ENCODE measurements at regions not wholly inside any gene's neighbourhood (a gene's known extent, or its start where the extent isn't known, plus 50 kb on each side); places are given as distances from the start of the nearest gene placed in this dataset.

GRCh38 chr3:26438325-26438940 lies 184.1 kb upstream of the LRRC3B start:
- H3K79me2 ChIP-seq (replicated peaks; ENCODE audit: insufficient read depth, low read length), result no peaks in the 10 kb centered on the region
- H3K36me3 ChIP-seq (ENCODE audit: insufficient read depth, low read length), result no peaks in the 10 kb centered on the region
- no peak overlapping the region for H2AFZ ChIP-seq (ENCODE audit: low read depth, low read length)
- no peaks in the 10 kb centered on the region for H3K9me3 ChIP-seq (ENCODE audit: low read length)
- H3K4me3 ChIP-seq (ENCODE audit: low read length), result no peak overlapping the region
- no peak for TF ChIP-seq REST (IDR thresholded peaks at IDR 0.05; ENCODE audit: borderline replicate concordance)
- no peak for TF ChIP-seq RAD21 (conservative IDR thresholded peaks at IDR 0.05)
- no peak for TF ChIP-seq CTCF (IDR thresholded peaks at IDR 0.05; ENCODE audit: poor library complexity, severe bottlenecking)
- TF ChIP-seq SMC3 (conservative IDR thresholded peaks at IDR 0.05; ENCODE audit: poor library complexity), result no peak
- no peak for TF ChIP-seq EP300 (conservative IDR thresholded peaks at IDR 0.05; ENCODE audit: poor library complexity, severe bottlenecking)
- no peak for TF ChIP-seq EZH2 (IDR thresholded peaks at IDR 0.05; ENCODE audit: borderline replicate concordance, insufficient read depth, low read length, poor library complexity, severe bottlenecking)
- TF ChIP-seq POLR2AphosphoS5 (IDR thresholded peaks at IDR 0.05), result no peak
- TF ChIP-seq MXI1 (conservative IDR thresholded peaks at IDR 0.05; ENCODE audit: poor library complexity, severe bottlenecking), result no peak
- TF ChIP-seq TAF1 (IDR thresholded peaks at IDR 0.05; ENCODE audit: low read depth), result no peak
- H3F3A ChIP-seq (ENCODE audit: insufficient read depth, low read length, poor library complexity, severe bottlenecking), result no peaks in the 10 kb centered on the region
- no peaks in the 10 kb centered on the region for H3K9me2 ChIP-seq (ENCODE audit: insufficient read depth, low read length)
- no peak overlapping the region for H3K9ac ChIP-seq (ENCODE audit: low read length)
- no peaks in the 10 kb centered on the region for H4K20me1 ChIP-seq (ENCODE audit: insufficient read depth)
- H3K27me3 ChIP-seq (ENCODE audit: insufficient read depth, low read depth, low read length), result no peaks in the 10 kb centered on the region
- H3K27ac ChIP-seq (ENCODE audit: low read length), result no peak overlapping the region
- no peak overlapping the region for H3K4me2 ChIP-seq (ENCODE audit: low read length)

- H3K27me3 ChIP-seq (ENCODE audit: insufficient read depth, low read depth, low read length), result no peaks in the 10 kb centered on the region
- H3K4me3 ChIP-seq (ENCODE audit: low read length), result no peak overlapping the region
- H3F3A ChIP-seq (ENCODE audit: insufficient read depth, low read length, poor library complexity, severe bottlenecking), result no peaks in the 10 kb centered on the region
- no peak overlapping the region for H3K4me2 ChIP-seq (ENCODE audit: low read length)
- no peak for TF ChIP-seq EZH2 (IDR thresholded peaks at IDR 0.05; ENCODE audit: borderline replicate concordance, insufficient read depth, low read length, poor library complexity, severe bottlenecking)
- TF ChIP-seq MXI1 (conservative IDR thresholded peaks at IDR 0.05; ENCODE audit: poor library complexity, severe bottlenecking), result no peak
- TF ChIP-seq REST (IDR thresholded peaks at IDR 0.05; ENCODE audit: borderline replicate concordance), result no peak
- TF ChIP-seq POLR2AphosphoS5 (IDR thresholded peaks at IDR 0.05), result no peak
- TF ChIP-seq TAF1 (IDR thresholded peaks at IDR 0.05; ENCODE audit: low read depth), result no peak
- no peak for TF ChIP-seq SMC3 (conservative IDR thresholded peaks at IDR 0.05; ENCODE audit: poor library complexity)
- no peak for TF ChIP-seq EP300 (conservative IDR thresholded peaks at IDR 0.05; ENCODE audit: poor library complexity, severe bottlenecking)
- no peak for TF ChIP-seq CTCF (IDR thresholded peaks at IDR 0.05; ENCODE audit: poor library complexity, severe bottlenecking)
- no peak for TF ChIP-seq RAD21 (conservative IDR thresholded peaks at IDR 0.05)
- H3K9me2 ChIP-seq (ENCODE audit: insufficient read depth, low read length), result no peaks in the 10 kb centered on the region
- no peaks in the 10 kb centered on the region for H3K36me3 ChIP-seq (ENCODE audit: insufficient read depth, low read length)
- no peaks in the 10 kb centered on the region for H4K20me1 ChIP-seq (ENCODE audit: insufficient read depth)
- H3K79me2 ChIP-seq (replicated peaks; ENCODE audit: insufficient read depth, low read length), result no peaks in the 10 kb centered on the region
- H3K9me3 ChIP-seq (ENCODE audit: low read length), result no peaks in the 10 kb centered on the region
- no peak overlapping the region for H3K27ac ChIP-seq (ENCODE audit: low read length)
- H3K9ac ChIP-seq (ENCODE audit: low read length), result no peak overlapping the region
- H2AFZ ChIP-seq (ENCODE audit: low read depth, low read length), result no peak overlapping the region
Measured at GRCh38 chr3:26438981-26439884, 183.3 kb upstream of the LRRC3B start.

Measured in neural cell (in vitro differentiated cells).